Gastroesophageal sphincter (tissue), 4 donors: ENCODE measurements at regions not wholly inside any gene's neighbourhood (a gene's known extent, or its start where the extent isn't known, plus 50 kb on each side); places are given as distances from the start of the nearest gene placed in this dataset.

Experiments used
- ATAC-seq: fragments of 150-250 bp; one replicate; pipeline ENCODE4 v1.9.1; 2016; ENCODE audit warnings: mild to moderate bottlenecking, moderate library complexity
- H3K27ac ChIP-seq, 4 donors: fragments of 200-600 bp; sonication (generic) in 3 of 4; 1 replicate in 3 of 4; 2 replicates in 1 of 4; pipeline ENCODE4 v1.5.1; 2016 to 2019
- H3K27me3 ChIP-seq: fragments of 200-600 bp; sonication (generic); one replicate; pipeline ENCODE4 v1.5.1; 2019
- H3K36me3 ChIP-seq, 2 donors: fragments of 200-600 bp; sonication (generic); one replicate each; pipeline ENCODE4 v1.5.1; 2019; ENCODE audit warnings: control low read depth in 1 of 2
- H3K4me1 ChIP-seq, 3 donors: fragments of 200-600 bp; sonication (generic); 1 replicate in 2 of 3; 2 replicates in 1 of 3; pipeline ENCODE4 v1.5.1; 2016 to 2019; ENCODE audit warnings: control low read depth in 2 of 3
- H3K4me3 ChIP-seq, 2 donors: fragments of 200-600 bp; sonication (generic); one replicate each; pipeline ENCODE4 v1.5.1; 2019; ENCODE audit warnings: mild to moderate bottlenecking in 1 of 2, moderate library complexity in 1 of 2
- H3K9me3 ChIP-seq, 3 donors: fragments of 200-600 bp; sonication (generic); one replicate each; pipeline ENCODE4 v1.5.1; 2017 to 2019; ENCODE audit warnings: control low read depth in 2 of 3
- EP300 ChIP-seq: sonication (generic); formaldehyde crosslinking; IDR thresholded peaks from one replicate; pipeline ENCODE4 v1.6.1; 2017; ENCODE audit warnings: antibody characterized with exemption, mild to moderate bottlenecking
- POLR2A ChIP-seq, 2 donors: fragments of 450-650 bp; IDR thresholded peaks; one replicate each; pipeline ENCODE4 v1.6.1; 2017; ENCODE audit warnings: antibody characterized with exemption in 2 of 2, mild to moderate bottlenecking in 2 of 2, moderate library complexity in 1 of 2
- POLR2AphosphoS5 ChIP-seq: sonication (generic); formaldehyde crosslinking; IDR thresholded peaks from one replicate; pipeline ENCODE4 v1.6.1; 2017; ENCODE audit warnings: antibody characterized with exemption
- WGBS, 2 donors: methylation state at CpG; one replicate each; pipeline ENCODE4 v1.1.5; 2018; ENCODE audit warnings: low coverage in 1 of 2; 5-methylcytosine and 5-hydroxymethylcytosine counted together
- TF ChIP-seq, protein P1 (sequence below), 4 experiments: fragments of 200-600 bp in 2 of 4; fragments of 450-650 bp in 2 of 4; sonication (generic) in 1 of 4; IDR thresholded peaks; one replicate each; pipeline ENCODE4 v1.5.1; 2017 to 2019; ENCODE audit warnings: antibody characterized with exemption in 4 of 4, mild to moderate bottlenecking in 2 of 4, moderate library complexity in 2 of 4

- H3K9me3 ChIP-seq = no peaks in the 10 kb centered on the region
- peak overlapping the region in 3 of 4 donors; percentile 36 to 74 (median 52) for H3K27ac ChIP-seq
- TF ChIP-seq POLR2A (IDR thresholded peaks at IDR 0.05) = no peak
- TF ChIP-seq, protein P1, sequence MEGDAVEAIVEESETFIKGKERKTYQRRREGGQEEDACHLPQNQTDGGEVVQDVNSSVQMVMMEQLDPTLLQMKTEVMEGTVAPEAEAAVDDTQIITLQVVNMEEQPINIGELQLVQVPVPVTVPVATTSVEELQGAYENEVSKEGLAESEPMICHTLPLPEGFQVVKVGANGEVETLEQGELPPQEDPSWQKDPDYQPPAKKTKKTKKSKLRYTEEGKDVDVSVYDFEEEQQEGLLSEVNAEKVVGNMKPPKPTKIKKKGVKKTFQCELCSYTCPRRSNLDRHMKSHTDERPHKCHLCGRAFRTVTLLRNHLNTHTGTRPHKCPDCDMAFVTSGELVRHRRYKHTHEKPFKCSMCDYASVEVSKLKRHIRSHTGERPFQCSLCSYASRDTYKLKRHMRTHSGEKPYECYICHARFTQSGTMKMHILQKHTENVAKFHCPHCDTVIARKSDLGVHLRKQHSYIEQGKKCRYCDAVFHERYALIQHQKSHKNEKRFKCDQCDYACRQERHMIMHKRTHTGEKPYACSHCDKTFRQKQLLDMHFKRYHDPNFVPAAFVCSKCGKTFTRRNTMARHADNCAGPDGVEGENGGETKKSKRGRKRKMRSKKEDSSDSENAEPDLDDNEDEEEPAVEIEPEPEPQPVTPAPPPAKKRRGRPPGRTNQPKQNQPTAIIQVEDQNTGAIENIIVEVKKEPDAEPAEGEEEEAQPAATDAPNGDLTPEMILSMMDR (IDR thresholded peaks at IDR 0.05) = peak in 1 of 4 experiments; percentile 11
- no peaks in the 10 kb centered on the region for H3K27me3 ChIP-seq
- H3K4me1 ChIP-seq = peaks cover 0 to 23% (median 6%) of the 10 kb centered on the region in 3 donors
- no peak for ATAC-seq
- no peaks in the 10 kb centered on the region for H3K36me3 ChIP-seq
- WGBS, 2 donors = 43 to 57% methylated on average over 10 to 12 of the region's 18 CpGs
- H3K4me3 ChIP-seq = peak overlapping the region in 1 of 2 donors; percentile 2
Observed at GRCh38 chr16:73172973-73173709, 125.2 kb upstream of the ZFHX3 start.

DNA sequence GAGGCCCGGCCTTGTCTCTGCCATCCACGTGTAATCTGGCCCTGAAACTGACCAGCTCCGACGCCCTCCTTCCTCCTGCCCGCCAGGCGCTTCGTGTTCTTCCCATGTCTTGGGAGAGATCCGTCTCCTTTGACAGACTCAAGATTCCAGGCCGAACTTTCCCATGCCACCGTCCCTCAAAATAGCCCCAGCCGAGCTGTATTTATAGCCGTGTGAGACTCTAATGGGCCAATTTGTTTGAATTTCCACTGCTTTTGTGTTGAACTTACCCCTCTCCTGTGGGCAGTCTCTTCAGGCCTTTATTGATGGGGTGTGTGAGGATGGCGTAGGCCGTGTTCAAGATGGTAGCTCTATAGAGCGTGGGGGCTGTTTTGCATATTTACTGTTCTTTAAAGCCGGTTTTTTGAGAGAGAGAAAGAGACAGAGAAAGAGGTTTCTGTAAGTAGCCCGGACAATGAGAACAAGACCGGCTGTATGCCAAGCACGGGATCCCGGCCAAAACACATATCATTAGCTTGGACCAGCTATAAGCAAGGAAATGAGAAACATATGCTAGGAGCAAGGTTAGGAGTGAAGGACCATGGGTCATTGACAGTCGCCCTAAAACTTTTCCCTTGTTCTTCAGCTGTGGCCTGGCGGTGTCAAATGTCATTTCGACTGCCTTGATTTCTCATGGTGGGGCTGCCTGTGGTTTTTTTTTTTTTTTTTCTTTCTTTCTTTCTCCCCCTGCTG, 124.5 kb upstream of the ZFHX3 start:
- 0 to 37% methylated on average over 2 to 18 of the region's 23 CpGs for WGBS, 2 donors
- Histone ChIP-seq H3K4me3 (no peak overlapping the region), H3K27ac (peak overlapping the region in 3 of 4 donors; percentile 36 to 74 (median 53)), H3K36me3 (no peaks in the 10 kb centered on the region), H3K4me1 (peaks cover 0 to 23% (median 6%) of the 10 kb centered on the region in 3 donors), H3K27me3 (no peaks in the 10 kb centered on the region), H3K9me3 (no peaks in the 10 kb centered on the region)
- TF ChIP-seq POLR2AphosphoS5 (no peak), EP300 (no peak), POLR2A (IDR thresholded peaks at IDR 0.05) (no peak)
- TF ChIP-seq, protein P1 (IDR thresholded peaks at IDR 0.05) = peak in 2 of 4 experiments; percentile 10 to 35
- ATAC-seq = peak; percentile 31

- WGBS, 2 donors = 76% methylated on average over 4 of the region's 9 CpGs; no CpG with 5 or more reads in 1 of the 2 donors
- no peak overlapping the region for H3K4me3 ChIP-seq
- H3K4me1 ChIP-seq = peaks cover 0 to 23% (median 6%) of the 10 kb centered on the region in 3 donors
- ATAC-seq = no peak
- no peaks in the 10 kb centered on the region for H3K9me3 ChIP-seq
- H3K36me3 ChIP-seq = no peaks in the 10 kb centered on the region
- no peaks in the 10 kb centered on the region for H3K27me3 ChIP-seq
- peak overlapping the region in 3 of 4 donors; percentile 36 to 74 (median 53) for H3K27ac ChIP-seq
- TF ChIP-seq POLR2A (IDR thresholded peaks at IDR 0.05) (no peak), EP300 (no peak), POLR2AphosphoS5 (no peak)
- TF ChIP-seq, protein P1 (IDR thresholded peaks at IDR 0.05) = no peak
Observed at GRCh38 chr16:73171901-73172240, 123.9 kb upstream of the ZFHX3 start.

- peaks cover 0 to 23% (median 6%) of the 10 kb centered on the region in 3 donors for H3K4me1 ChIP-seq
- WGBS, 2 donors = 73 to 82% methylated on average over 4 to 7 of the region's 9 CpGs
- no peak overlapping the region for H3K27ac ChIP-seq
- ATAC-seq = no peak
- no peak for TF ChIP-seq POLR2AphosphoS5
- no peak for TF ChIP-seq EP300
- no peak for TF ChIP-seq POLR2A (IDR thresholded peaks at IDR 0.05)
- TF ChIP-seq, protein P1 (IDR thresholded peaks at IDR 0.05) = no peak
- no peaks in the 10 kb centered on the region for H3K27me3 ChIP-seq
- no peak overlapping the region for H3K4me3 ChIP-seq
- H3K9me3 ChIP-seq = no peaks in the 10 kb centered on the region
- no peaks in the 10 kb centered on the region for H3K36me3 ChIP-seq
Observed at GRCh38 chr16:73171380-73171779, 123.5 kb upstream of the ZFHX3 start.
